ENCODE measurements at regions not wholly inside any gene's neighbourhood (a gene's known extent, or its start where the extent isn't known, plus 50 kb on each side); places are given as distances from the start of the nearest gene placed in this dataset.

GRCh38 chr4:14184265-14184664 is 556.7 kb upstream of the BOD1L1 start:
- Histone ChIP-seq H3K4me1 (ENCODE audit: insufficient read depth, low read length) (peaks cover 18% of the 10 kb centered on the region), H3K27ac (ENCODE audit: low read depth, low read length) (no peak overlapping the region), H2AFZ (ENCODE audit: low read length) (peak overlapping the region; percentile 65), H3K4me3 (ENCODE audit: insufficient read depth, low read length) (no peak overlapping the region), H3K79me2 (ENCODE audit: insufficient read depth, low read length) (no peaks in the 10 kb centered on the region), H3K27me3 (ENCODE audit: insufficient read depth, low read length) (no peaks in the 10 kb centered on the region), H3K4me2 (ENCODE audit: insufficient read depth, low read length) (no peak overlapping the region), H3K9me3 (ENCODE audit: low read depth, low read length) (no peaks in the 10 kb centered on the region), H3K36me3 (ENCODE audit: insufficient read depth, low read length) (no peaks in the 10 kb centered on the region), H4K20me1 (ENCODE audit: insufficient read depth, low read length) (no peaks in the 10 kb centered on the region)
- no peak for DNase-seq (ENCODE audit: insufficient read length, low spot score, missing footprints)
- TF ChIP-seq CTCF (IDR thresholded peaks at IDR 0.05; ENCODE audit: extremely low read depth, low read depth, low read length): no peak

- no peak for TF ChIP-seq CTCF (IDR thresholded peaks at IDR 0.05; ENCODE audit: extremely low read depth, low read depth, low read length)
- Histone ChIP-seq H2AFZ (ENCODE audit: low read length) (no peak overlapping the region), H3K4me3 (ENCODE audit: insufficient read depth, low read length) (no peak overlapping the region), H3K4me1 (ENCODE audit: insufficient read depth, low read length) (peaks cover 18% of the 10 kb centered on the region), H3K4me2 (ENCODE audit: insufficient read depth, low read length) (no peak overlapping the region), H3K36me3 (ENCODE audit: insufficient read depth, low read length) (no peaks in the 10 kb centered on the region), H3K9me3 (ENCODE audit: low read depth, low read length) (no peaks in the 10 kb centered on the region), H3K27ac (ENCODE audit: low read depth, low read length) (no peak overlapping the region), H4K20me1 (ENCODE audit: insufficient read depth, low read length) (no peaks in the 10 kb centered on the region), H3K79me2 (ENCODE audit: insufficient read depth, low read length) (no peaks in the 10 kb centered on the region), H3K27me3 (ENCODE audit: insufficient read depth, low read length) (no peaks in the 10 kb centered on the region)
- no peak for DNase-seq (ENCODE audit: insufficient read length, low spot score, missing footprints)
These were observed 557.2 kb upstream of the BOD1L1 start for GRCh38 chr4:14184767-14185166.

GRCh38 chr4:14188214-14188613 is 560.7 kb upstream of the BOD1L1 start:
- TF ChIP-seq CTCF (IDR thresholded peaks at IDR 0.05; ENCODE audit: extremely low read depth, low read depth, low read length): no peak
- no peaks in the 10 kb centered on the region for H4K20me1 ChIP-seq (ENCODE audit: insufficient read depth, low read length)
- H3K79me2 ChIP-seq (ENCODE audit: insufficient read depth, low read length): no peaks in the 10 kb centered on the region
- H3K36me3 ChIP-seq (ENCODE audit: insufficient read depth, low read length): no peaks in the 10 kb centered on the region
- H3K9me3 ChIP-seq (ENCODE audit: low read depth, low read length): no peaks in the 10 kb centered on the region
- no peak overlapping the region for H3K4me2 ChIP-seq (ENCODE audit: insufficient read depth, low read length)
- no peaks in the 10 kb centered on the region for H3K27me3 ChIP-seq (ENCODE audit: insufficient read depth, low read length)
- peaks cover 3% of the 10 kb centered on the region for H3K4me1 ChIP-seq (ENCODE audit: insufficient read depth, low read length)
- no peak for DNase-seq (ENCODE audit: insufficient read length, low spot score, missing footprints)
- no peak overlapping the region for H3K27ac ChIP-seq (ENCODE audit: low read depth, low read length)
- no peak overlapping the region for H2AFZ ChIP-seq (ENCODE audit: low read length)
- no peak overlapping the region for H3K4me3 ChIP-seq (ENCODE audit: insufficient read depth, low read length)

- Histone ChIP-seq H3K79me2 (ENCODE audit: insufficient read depth, low read length) (no peaks in the 10 kb centered on the region), H3K9me3 (ENCODE audit: low read depth, low read length) (no peaks in the 10 kb centered on the region), H3K4me3 (ENCODE audit: insufficient read depth, low read length) (no peak overlapping the region), H3K36me3 (ENCODE audit: insufficient read depth, low read length) (no peaks in the 10 kb centered on the region), H3K4me1 (ENCODE audit: insufficient read depth, low read length) (no peaks in the 10 kb centered on the region), H4K20me1 (ENCODE audit: insufficient read depth, low read length) (no peaks in the 10 kb centered on the region), H2AFZ (ENCODE audit: low read length) (no peak overlapping the region), H3K27ac (ENCODE audit: low read depth, low read length) (no peak overlapping the region), H3K27me3 (ENCODE audit: insufficient read depth, low read length) (no peaks in the 10 kb centered on the region), H3K4me2 (ENCODE audit: insufficient read depth, low read length) (no peak overlapping the region)
- DNase-seq (ENCODE audit: insufficient read length, low spot score, missing footprints): no peak
- TF ChIP-seq CTCF (IDR thresholded peaks at IDR 0.05; ENCODE audit: extremely low read depth, low read depth, low read length): no peak
These were observed 566.1 kb upstream of the BOD1L1 start for GRCh38 chr4:14193601-14194000.
